HK-2 (cell line): ENCODE measurements at regions not wholly inside any gene's neighbourhood (a gene's known extent, or its start where the extent isn't known, plus 50 kb on each side); places are given as distances from the start of the nearest gene placed in this dataset.
A peak's percentile ranks its signal among the peaks of the same experiment; 100 is the strongest.

Experiments
- DNase-seq: peaks from one replicate; pipeline ENCODE4 v3.0.0-alpha.2; 2018; ENCODE audit not compliant: unreplicated experiment

DNA sequence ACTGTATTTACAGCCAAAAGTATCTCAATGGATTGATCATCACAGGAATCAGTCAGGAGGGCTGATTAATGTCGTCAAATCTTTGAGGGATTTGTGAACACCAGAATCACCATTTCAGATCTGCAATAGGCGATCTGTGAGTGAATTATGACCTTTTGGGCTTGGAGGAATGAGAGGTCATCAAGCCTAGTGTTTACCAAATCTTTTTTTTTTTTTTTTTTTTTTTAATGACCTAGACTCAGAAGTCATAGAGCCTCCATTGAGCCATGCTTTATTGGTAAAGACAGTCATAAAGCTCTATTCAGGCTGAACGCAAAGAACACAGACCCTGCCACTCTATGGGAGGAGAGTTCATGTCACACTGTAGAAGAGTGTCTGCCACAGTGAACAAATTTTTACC is 97.7 kb downstream of the SOCS6 start:
- no peak for DNase-seq

DNA sequence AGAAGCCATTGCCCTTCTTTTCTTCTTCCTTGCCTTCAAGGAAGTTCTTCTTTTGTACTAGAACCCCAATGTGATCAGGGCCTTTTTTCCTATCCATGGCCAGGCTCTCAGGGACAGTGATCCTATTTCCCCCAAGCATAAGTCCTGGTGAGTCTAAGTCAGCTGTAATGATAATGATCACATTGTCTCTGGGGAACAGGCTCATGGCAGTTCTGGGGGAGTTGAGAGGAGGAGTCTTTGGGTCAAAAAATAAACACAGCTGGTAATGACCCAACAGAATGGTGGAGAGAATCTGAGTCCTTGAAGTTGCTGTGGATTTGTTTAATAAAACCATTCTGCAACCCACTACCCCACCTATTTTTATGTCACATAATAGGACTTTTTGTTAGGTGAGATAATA is 96.6 kb downstream of the SOCS6 start:
- no peak for DNase-seq

DNA sequence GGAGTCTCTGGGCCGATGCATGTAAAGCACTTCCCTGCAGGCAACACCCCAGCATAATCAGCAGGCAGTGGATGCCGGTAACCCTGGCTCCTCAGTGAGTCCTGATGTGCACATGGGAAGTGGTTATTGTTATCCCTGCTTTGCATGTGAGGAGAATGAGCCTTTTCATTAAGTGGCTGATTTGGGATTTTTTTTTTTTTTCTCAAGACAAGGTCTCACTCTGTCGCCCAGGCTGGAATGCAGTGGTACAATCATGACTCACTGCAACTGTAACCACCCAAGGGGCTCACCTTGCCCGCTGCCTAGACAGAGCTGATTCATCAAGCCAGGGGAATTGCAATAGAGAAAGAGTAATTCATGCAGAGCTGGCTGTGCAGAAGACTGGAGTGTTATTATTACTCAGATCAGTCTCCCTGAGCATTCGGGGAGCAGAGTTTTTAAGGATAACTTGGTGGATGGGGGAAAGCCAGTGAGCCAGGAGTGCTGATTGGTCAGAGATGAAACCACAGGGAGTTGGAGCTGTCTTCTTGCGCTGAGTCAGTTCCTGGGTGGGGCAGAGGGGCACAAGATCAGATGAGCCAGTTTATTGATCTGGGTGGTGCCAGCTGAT is 95.4 kb downstream of the SOCS6 start:
- DNase-seq: peak; percentile 79

DNA sequence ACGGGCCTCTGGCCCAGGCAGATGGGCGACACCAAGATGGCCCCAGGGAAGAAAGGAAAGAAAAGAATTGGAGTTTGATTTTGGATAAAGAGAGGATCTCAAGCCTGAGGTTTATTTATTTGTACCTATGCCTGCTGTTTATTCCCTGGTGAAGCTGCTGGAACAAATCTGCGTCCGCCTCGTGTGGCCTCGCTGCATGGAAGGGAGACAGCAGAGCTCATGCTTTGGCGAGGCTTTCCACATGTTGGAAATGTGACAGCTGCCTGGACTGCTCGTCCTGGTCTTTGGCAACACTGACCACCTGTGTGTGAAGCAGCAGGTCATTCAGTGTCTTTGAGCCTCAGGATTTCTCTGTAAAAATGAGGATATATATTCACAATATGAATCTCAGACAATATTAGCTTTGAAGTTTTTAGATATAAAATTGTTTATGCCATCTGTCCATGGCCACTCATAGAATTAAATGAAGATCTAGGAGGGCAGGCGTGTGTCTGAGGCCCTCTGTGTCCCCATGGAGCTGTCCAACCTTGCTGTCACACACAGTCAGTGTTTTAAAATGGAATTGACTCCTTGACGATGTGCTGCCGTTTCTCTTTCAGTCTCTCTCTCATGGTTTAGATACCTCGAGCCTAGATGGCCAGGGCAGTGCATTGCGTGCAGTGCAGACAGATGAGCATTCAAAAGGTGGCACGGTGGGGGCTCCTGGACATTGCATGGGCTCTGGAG is 94.3 kb downstream of the SOCS6 start:
- no peak for DNase-seq

DNA sequence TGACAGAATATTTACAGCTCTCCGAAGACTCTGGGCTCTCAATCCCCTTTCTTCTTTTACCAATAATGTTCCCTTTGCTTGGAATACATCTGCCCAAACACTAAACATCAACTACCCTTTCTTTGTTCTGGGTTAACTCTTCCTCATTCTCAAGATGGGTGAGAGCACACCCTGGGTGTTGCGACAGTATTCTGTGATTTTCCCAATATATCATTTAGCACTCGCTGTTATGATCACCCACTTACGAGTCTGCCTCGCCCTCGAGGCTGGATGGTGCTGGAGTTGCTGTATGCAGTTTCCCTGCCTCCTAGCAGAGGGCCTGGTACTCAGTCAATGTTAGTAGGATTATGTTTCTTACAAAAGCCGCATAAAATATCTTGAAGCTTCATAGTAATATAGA is 93.2 kb downstream of the SOCS6 start:
- DNase-seq: no peak

DNA sequence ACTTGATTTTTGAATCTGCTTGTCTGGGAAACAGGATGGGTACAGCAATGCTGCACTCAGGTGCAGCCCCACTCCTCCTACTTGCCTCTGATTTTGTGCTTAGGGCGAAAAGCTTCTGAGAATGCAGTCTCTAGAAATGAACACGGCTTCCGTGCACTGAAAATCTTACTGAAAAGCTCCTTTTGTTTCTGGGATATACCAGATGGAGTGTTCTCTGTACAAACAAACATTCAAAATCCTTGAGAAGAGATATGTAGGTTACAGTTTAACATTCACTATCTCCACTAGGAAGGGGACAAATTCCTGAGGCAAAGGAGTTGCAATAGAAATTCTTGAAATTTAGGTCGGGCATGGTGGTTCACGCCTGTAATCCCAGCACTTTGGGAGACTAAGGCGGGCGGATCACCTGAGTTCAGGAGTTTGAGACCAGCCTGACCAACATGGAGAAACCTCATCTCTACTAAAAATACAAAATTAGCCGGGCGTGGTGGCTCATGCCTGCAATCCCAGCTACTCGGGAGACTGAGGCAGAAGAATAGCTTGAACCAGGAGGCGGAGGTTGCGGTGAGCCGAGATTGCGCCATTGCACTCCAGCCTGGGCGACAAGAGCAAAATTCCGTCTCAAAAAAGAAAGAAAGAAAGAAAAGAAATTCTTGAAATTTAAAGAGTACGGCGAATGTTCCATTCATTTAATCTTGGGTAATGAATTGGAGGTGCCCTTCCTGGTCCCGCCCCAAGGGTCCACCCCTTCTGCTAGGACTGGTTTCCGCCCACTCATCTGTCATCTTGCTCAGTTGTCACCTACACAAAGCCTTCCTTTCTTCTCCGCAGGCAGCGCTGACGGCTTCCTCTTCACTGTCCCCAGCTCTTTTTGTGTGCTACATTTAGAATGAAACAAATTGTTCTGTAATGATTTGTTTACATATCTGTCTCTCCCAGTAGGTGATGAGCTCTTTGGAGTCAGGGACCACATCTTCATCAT is 92.4 kb downstream of the SOCS6 start:
- DNase-seq: no peak
